Fibroblast of skin of abdomen (primary cell): ENCODE measurements at regions not wholly inside any gene's neighbourhood (a gene's known extent, or its start where the extent isn't known, plus 50 kb on each side); places are given as distances from the start of the nearest gene placed in this dataset.

Experiments used
- DNase-seq: peaks from one replicate; pipeline ENCODE4 v3.0.0-alpha.2; 2013

DNA sequence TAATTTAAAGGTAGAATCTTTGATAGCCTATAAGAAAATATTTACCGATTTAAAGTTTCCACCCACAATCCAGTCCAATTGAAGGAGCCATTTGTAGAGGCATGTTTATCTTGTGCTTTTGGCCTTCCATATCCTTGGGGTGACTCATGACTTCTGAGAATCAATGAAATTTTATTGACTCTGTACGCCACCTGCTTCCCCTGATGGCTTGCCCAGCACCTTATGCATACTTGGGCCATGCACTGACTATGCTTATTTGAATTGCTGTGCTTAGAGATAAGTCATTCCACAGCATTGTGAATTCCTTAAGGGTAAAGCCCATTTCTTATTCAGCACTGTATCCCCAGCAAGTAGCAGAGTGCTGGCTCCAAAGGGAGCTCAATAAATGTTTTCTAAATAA lies 954.8 kb upstream of the SEL1L start:
- DNase-seq, result no peak

DNA sequence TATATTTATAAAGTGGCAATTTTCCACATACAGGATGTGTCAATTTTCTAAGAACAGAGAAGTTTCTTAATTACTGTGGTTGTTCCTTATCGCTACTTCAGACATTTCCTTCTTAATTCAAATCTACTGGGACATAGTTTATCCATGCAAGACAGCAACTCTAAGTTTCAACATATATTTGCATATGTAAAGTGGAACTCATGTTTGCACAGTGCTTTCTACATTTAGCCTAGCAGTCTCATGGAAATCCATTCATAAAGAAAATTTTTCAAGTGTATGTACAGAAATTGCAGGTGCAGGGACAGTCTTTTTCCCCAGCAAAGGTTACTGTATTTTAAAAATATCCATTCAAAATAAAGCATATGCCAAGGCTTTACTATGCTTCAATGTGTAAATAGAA lies 956.7 kb upstream of the SEL1L start:
- no peak for DNase-seq

DNA sequence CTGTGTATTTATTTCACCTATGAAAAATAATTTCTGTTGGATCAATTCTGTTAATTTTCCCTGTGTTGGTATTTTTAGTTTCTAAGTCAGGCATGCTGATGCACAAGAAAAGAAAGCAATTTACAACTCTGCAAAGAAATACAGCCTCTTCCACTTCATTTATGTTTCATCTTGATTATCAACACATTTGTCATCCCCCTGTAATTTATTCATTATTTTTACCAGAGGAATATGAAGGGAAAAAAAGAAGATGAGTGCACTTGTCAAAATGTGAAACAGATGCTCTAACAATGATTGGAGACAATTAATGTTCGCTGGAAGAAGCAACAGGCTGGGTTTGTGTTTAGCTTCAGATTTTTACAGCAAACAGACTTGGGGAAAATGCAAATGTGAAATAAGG lies 958.5 kb upstream of the SEL1L start:
- DNase-seq, result no peak

GRCh38 chr14:82500222-82500621 lies 966.6 kb upstream of the SEL1L start:
- DNase-seq, result no peak

DNA sequence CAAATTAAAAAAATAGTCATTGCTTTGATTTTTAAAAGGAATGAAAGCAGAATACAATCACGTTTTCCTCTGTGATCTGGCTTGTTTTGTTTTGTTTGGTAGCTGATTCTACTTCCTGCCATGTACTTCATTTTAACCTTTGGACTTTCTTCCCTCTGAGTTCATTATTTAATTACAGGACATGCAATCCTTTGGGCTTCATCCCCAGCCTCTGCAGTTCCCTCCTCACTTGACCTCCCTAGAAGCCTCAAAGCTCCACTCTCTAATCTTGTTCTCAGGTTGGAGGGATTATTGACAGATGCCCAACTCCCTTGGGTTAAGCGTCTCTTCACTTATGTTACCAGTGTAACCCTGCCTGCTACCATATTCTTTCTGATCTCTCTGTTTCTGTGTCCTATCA lies 967.9 kb upstream of the SEL1L start:
- DNase-seq, result no peak

DNA sequence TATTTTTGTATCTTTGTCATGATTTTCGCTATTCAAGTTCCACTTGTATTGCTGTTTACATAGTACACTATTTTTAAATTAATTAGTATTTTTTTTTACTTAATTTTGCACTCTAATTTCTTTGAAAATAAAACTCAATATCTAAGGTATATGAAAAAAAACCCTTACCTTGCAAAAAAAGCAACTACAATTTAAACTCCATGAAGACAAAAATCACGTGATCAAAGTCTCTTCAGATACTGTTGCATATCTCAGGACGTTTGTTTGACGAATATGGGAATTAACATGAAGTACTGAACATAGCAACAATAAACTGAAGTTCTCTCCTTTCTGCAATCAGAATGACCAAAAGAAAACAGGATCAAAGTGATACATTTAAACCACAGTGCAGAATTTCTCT lies 968.4 kb upstream of the SEL1L start:
- no peak for DNase-seq

GRCh38 chr14:82504894-82505293 lies 971.2 kb upstream of the SEL1L start:
- DNase-seq, result no peak

- DNase-seq, result no peak
These were observed 976.4 kb upstream of the SEL1L start for GRCh38 chr14:82510007-82510406.

DNA sequence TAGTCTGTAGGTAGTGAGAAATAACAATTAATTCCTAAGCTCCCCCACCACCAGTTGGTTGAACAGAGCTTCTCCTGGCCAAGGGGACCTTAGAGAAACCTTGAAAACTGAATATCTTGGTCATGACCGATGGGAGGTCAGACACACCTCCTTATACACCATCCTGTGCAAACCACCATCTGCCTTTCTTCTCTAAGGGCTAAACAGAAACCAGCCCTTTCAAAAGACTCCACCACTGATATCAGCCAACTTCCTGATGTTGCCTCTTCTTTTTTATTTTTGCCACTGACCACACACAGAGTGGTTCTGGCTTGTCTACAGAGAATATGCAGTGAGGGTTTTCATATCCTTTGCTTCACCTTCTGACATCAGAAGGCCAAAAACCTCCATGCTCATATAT lies 977.7 kb upstream of the SEL1L start:
- DNase-seq, result no peak

DNA sequence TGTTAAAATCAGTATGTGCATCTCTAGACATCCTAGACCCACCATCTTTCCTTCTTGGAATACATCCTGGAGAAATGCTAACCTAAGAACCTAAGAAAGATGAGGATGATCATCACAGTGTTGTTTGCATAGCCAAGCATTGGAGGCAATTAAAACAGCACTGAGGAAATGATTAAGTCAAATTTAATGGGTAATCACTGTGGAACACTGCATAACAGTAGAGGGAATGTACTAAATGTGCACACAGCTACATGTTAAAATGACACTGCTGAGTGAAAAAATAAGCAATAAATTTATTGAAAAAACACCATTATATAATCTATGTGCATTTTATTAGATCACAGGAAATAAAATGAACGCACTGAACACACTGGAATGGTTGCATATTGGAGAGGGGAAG lies 987.1 kb upstream of the SEL1L start:
- DNase-seq, result no peak

GRCh38 chr14:82521191-82521590 lies 987.5 kb upstream of the SEL1L start:
- DNase-seq, result no peak

DNA sequence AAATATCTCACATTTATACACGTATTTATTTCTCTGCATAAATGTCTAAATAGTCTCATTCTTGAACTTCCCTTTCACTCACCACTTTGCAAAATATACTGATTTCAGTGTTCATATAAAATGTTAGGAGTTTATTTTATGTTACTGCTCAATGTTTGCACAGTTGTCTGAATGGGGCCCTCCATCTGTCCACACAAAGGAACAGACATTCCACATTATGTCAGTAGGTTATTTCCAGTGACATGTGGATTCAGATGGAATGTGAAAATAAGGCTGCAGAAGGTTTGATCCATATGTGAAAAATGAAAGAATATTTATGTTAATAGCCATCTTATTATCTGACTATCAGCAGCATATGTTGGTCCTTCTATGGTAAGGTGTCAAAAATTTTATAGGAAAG lies 994.4 kb upstream of the SEL1L start:
- DNase-seq, result no peak

DNA sequence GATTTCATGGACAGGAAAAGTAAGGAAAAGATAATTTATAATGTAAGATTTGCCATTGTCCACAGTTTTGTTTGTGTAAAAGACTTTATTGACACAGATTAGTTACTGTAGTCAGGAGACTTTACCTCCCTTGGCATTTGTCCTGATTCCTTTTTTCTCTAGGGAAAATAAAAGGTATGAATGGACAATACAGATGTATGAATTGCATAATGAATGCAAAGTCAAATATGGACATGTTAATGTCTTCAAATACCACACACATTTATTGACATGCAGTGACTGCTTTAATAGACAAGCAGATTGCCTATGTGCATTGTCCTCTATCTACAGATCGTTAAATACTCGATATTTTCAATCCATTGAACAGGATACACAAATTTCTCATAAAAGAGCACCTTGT lies 999.7 kb upstream of the SEL1L start:
- DNase-seq, result no peak

GRCh38 chr14:82536566-82536965 lies 1002.9 kb upstream of the SEL1L start:
- no peak for DNase-seq

DNA sequence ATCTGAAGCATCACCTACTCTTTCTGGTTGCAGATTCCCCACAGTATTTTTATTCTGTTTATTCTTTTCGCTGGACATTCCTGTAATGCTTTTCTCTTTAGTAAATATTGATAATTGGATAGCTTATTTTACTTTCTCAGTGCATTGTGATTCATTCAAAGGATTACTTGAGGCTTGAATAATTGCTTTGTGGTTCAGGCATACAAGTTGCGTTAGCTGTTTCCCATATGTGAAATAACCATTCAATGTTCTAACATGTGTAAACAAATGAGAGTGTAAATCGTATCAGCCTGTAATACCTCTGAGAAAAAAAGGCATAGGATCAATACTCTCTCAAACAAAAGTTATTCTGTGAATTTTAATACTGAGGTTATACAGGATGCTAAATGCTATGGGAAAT lies 1004.2 kb upstream of the SEL1L start:
- peak; percentile 8 for DNase-seq

DNA sequence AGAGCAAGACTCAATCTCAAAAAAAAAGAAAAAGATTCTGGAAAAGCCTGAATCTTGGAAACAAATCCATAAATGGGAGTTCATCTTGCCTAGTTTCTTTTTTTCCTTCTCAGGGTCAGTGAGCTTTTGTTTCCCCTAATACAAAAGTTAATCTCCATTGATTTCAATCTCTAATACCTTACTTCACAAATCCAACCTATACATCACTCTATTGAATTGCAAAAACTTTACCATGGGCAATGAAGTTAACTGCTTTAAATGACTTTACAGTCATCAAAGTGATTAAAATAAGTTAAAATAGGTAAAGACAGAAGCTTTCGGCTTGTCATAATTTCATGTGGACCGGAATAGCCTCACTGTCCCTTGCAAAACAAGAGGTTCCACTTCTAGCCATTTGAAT lies 1012.7 kb upstream of the SEL1L start:
- DNase-seq, result no peak

- DNase-seq, result no peak
These were observed 1015.8 kb upstream of the SEL1L start for GRCh38 chr14:82549306-82549990.

DNA sequence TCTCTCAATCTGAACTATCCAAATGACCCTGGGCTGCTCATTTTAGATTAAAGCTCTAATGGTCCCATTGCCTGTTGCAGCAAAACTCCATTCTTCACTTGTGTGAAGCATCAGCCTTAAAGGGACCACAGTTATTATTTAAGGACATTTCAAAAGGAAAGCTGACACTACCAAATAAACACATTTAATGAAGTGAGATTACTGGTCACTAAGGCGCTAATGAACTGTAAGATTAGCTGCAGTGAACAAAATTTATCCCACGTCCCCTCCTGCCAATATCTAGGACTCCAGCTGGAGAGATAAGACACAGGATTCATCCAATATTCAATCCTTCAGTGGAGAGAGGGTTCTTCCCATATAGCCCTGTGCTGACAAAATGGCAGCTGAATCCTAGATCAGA lies 1029.2 kb upstream of the SEL1L start:
- DNase-seq, result no peak

GRCh38 chr14:82565825-82566224 lies 1032.2 kb upstream of the SEL1L start:
- no peak for DNase-seq

DNA sequence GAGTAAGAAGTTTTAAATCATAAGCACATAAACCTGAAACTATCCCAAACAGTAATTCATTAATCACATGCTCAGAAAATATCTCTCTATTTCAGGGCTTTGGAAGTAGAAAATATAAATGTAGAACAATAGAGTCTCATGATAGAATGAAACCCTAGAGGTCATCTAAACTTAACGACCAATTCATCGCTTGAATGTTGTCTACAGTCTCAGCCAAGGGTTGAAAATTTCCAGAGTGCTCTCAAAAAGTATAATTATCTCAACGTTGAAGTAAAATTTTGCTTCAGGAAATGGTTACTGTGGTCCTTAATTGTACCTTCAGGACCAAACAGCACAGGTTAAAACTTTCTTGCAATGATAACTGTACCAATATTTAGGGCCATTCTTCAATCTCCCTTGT lies 1053.6 kb upstream of the SEL1L start:
- DNase-seq, result no peak

- DNase-seq, result no peak
These were observed 1061.8 kb upstream of the SEL1L start for GRCh38 chr14:82595466-82595865.

GRCh38 chr14:82602794-82603193 lies 1069.1 kb upstream of the SEL1L start:
- DNase-seq, result no peak

- no peak for DNase-seq
These were observed 1071.2 kb upstream of the SEL1L start for GRCh38 chr14:82604819-82605218.

- DNase-seq, result no peak
These were observed 1088.3 kb upstream of the SEL1L start for GRCh38 chr14:82621881-82622450.
